GM12878 (cell line): ENCODE measurements at regions not wholly inside any gene's neighbourhood (a gene's known extent, or its start where the extent isn't known, plus 50 kb on each side); places are given as distances from the start of the nearest gene placed in this dataset.

ENCODE experiments used
- CHD1 ChIP-seq: IDR thresholded peaks from 2 replicates; pipeline ENCODE4 v1.6.1; 2012; ENCODE audit warnings: low read depth, low read length, improper control_type of control experiment
- CREB1 ChIP-seq: IDR thresholded peaks from 2 replicates; pipeline ENCODE4 v1.6.1; 2012; ENCODE audit warnings: low read depth, mild to moderate bottlenecking, inconsistent platforms
- CTCF ChIP-seq, 3 experiments: IDR thresholded peaks in 2 of 3; conservative IDR thresholded peaks in 1 of 3; 2 replicates each; pipeline ENCODE4 v1.5.1; 2011; ENCODE audit warnings: low read depth in 3 of 3, low read length in 3 of 3, mild to moderate bottlenecking in 3 of 3, control low read depth in 2 of 3, moderate library complexity in 2 of 3, inconsistent platforms in 1 of 3, mixed read lengths in 1 of 3; ENCODE audit not compliant: control insufficient read depth in 2 of 3, insufficient read depth in 1 of 3; ENCODE audit errors: extremely low read depth in 1 of 3
- EP300 ChIP-seq, 2 experiments: fragments of 150-350 bp in 1 of 2; IDR thresholded peaks; 2 replicates each; pipeline ENCODE4 v1.6.1; 2011 to 2012; ENCODE audit warnings: low read depth in 2 of 2, low read length in 2 of 2, borderline replicate concordance in 1 of 2, improper control_type of control experiment in 1 of 2, inconsistent platforms in 1 of 2; ENCODE audit not compliant: control insufficient read depth in 1 of 2
- HCFC1 ChIP-seq: fragments of 150-350 bp; IDR thresholded peaks from 2 replicates; pipeline ENCODE4 v1.6.1; 2014; ENCODE audit warnings: low read length
- MAX ChIP-seq: IDR thresholded peaks from 2 replicates; pipeline ENCODE4 v1.6.1; 2012; ENCODE audit warnings: low read depth, low read length, improper control_type of control experiment
- POLR2A ChIP-seq: IDR thresholded peaks from 2 replicates; pipeline ENCODE4 v1.6.1; 2011; ENCODE audit warnings: low read depth, mild to moderate bottlenecking, low read length
- POLR2AphosphoS5 ChIP-seq: IDR thresholded peaks from 2 replicates; pipeline ENCODE4 v1.6.1; 2011; ENCODE audit warnings: mild to moderate bottlenecking, low read length, inconsistent platforms
- RAD51 ChIP-seq: fragments of 450-650 bp; IDR thresholded peaks from 2 replicates; pipeline ENCODE4 v1.6.1; 2016; ENCODE audit warnings: moderate library complexity, mild to moderate bottlenecking, inconsistent platforms
- REST ChIP-seq: IDR thresholded peaks from 2 replicates; pipeline ENCODE4 v1.6.1; 2012; ENCODE audit warnings: mild to moderate bottlenecking, low read depth, low read length
- SUPT20H ChIP-seq: IDR thresholded peaks from 2 replicates; pipeline ENCODE4 v1.6.1; 2011; ENCODE audit warnings: low read depth, mild to moderate bottlenecking, low read length, moderate library complexity, borderline replicate concordance; ENCODE audit not compliant: control insufficient read depth
- TCF12 ChIP-seq: IDR thresholded peaks from 2 replicates; pipeline ENCODE4 v1.6.1; 2011; ENCODE audit warnings: low read depth, mild to moderate bottlenecking, low read length
- YY1 ChIP-seq: IDR thresholded peaks from 2 replicates; pipeline ENCODE4 v1.6.1; 2011; ENCODE audit warnings: low read depth, mild to moderate bottlenecking, low read length

GRCh38 chr5:90265545-90265857, 144.1 kb downstream of the CETN3 start:
- TF ChIP-seq REST (no peak), YY1 (no peak), SUPT20H (no peak), MAX (no peak), CTCF (IDR thresholded peaks at IDR 0.05 in 2 of 3, conservative IDR thresholded peaks at IDR 0.05 in 1 of 3; ENCODE audit: control insufficient read depth in 2 of 3, extremely low read depth in 1 of 3, insufficient read depth in 1 of 3, low read depth in 3 of 3, low read length in 3 of 3) (no peak), POLR2AphosphoS5 (no peak), CREB1 (no peak), EP300 (IDR thresholded peaks at IDR 0.05; ENCODE audit: borderline replicate concordance in 1 of 2, control insufficient read depth in 1 of 2, low read depth in 2 of 2, low read length in 2 of 2) (no peak), TCF12 (no peak), RAD51 (no peak), POLR2A (no peak), HCFC1 (no peak), CHD1 (no peak)
